ENCODE measurements at regions not wholly inside any gene's neighbourhood (a gene's known extent, or its start where the extent isn't known, plus 50 kb on each side); places are given as distances from the start of the nearest gene placed in this dataset.

- no peaks in the 10 kb centered on the region for H3K27me3 ChIP-seq
- H3K4me3 ChIP-seq: no peak overlapping the region
- H3K36me3 ChIP-seq: peaks cover 9% of the 10 kb centered on the region
- DNase-seq (ENCODE audit: low spot score): no peak
- no peak overlapping the region for H3K27ac ChIP-seq
- no peaks in the 10 kb centered on the region for H3K9me3 ChIP-seq
- no peak for TF ChIP-seq CTCF (IDR thresholded peaks at IDR 0.05)
- H3K4me1 ChIP-seq: peaks cover 0 to 20% of the 10 kb centered on the region in 2 donors
Observed at GRCh38 chr15:62795171-62795570, 247.4 kb upstream of the TPM1 start.

DNA sequence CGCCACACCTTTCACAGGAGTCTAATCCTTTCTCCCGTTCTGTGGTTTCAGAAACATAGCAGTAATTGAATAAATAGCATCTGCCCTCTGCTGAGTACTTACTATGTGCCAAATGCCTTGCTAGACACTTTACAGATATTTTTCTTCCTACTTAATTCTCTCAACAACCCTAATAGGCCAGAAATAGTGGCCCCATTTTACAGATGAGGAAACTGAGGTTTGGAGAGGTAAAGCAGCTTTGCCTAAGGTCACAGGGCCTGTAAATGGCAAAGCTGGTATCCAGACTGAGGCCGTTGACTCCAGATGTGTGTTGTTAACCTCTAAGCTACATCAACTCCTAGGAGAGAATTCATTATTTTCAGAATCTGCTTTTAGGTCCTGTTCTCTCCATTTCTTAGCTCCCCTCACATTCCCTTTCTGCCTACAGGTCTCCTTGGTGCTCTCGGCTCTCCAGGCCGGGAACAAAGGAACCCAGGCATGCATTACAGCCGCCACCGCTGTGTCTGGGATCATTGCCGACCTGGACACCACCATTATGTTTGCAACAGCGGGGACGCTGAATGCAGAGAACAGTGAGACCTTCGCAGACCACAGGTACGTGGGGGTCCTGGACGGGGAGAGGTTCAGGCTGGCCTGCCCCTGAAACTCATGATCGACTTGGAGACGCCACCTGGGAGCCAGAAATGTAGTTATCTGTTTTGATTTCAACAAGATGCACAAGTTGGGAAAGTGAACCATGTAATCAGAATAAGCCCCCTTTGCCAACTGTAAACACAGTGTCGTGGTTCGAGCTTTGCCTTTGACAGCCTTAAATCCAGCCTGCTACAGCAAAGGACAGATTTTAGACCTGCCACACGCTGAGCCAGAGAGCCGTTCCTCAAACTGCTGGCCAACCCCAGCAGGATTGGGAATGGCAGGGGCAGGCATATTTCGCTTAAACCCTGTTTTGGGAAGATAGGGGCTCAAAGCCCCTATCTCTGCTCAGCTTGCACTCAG is 246.5 kb upstream of the TPM1 start:
- no peaks in the 10 kb centered on the region for H3K27me3 ChIP-seq
- TF ChIP-seq CTCF (IDR thresholded peaks at IDR 0.05): no peak
- no peak for DNase-seq (ENCODE audit: low spot score)
- no peak overlapping the region for H3K27ac ChIP-seq
- no peaks in the 10 kb centered on the region for H3K9me3 ChIP-seq
- H3K4me1 ChIP-seq: peaks cover 0 to 20% of the 10 kb centered on the region in 2 donors
- peaks cover 9% of the 10 kb centered on the region for H3K36me3 ChIP-seq
- H3K4me3 ChIP-seq: no peak overlapping the region

DNA sequence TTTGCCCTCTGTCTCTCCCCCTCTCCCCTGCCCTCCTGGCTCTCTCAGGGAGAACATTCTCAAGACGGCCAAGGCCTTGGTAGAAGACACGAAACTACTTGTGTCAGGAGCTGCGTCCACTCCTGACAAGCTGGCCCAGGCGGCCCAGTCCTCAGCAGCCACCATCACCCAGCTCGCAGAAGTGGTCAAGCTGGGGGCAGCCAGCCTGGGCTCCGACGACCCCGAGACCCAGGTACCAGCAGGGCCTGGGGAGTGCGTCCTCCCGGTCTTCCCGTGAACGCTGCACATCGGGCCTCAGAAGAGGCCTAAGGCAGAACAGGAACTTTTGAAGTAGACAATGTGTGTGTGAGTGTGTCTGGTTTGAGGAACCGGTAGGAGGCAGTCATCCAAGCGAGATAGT is 245.4 kb upstream of the TPM1 start:
- no peak overlapping the region for H3K4me3 ChIP-seq
- DNase-seq (ENCODE audit: low spot score): no peak
- peaks cover 0 to 20% of the 10 kb centered on the region in 2 donors for H3K4me1 ChIP-seq
- no peak for TF ChIP-seq CTCF (IDR thresholded peaks at IDR 0.05)
- H3K27me3 ChIP-seq: no peaks in the 10 kb centered on the region
- no peak overlapping the region for H3K27ac ChIP-seq
- no peaks in the 10 kb centered on the region for H3K9me3 ChIP-seq
- peaks cover 9% of the 10 kb centered on the region for H3K36me3 ChIP-seq

DNA sequence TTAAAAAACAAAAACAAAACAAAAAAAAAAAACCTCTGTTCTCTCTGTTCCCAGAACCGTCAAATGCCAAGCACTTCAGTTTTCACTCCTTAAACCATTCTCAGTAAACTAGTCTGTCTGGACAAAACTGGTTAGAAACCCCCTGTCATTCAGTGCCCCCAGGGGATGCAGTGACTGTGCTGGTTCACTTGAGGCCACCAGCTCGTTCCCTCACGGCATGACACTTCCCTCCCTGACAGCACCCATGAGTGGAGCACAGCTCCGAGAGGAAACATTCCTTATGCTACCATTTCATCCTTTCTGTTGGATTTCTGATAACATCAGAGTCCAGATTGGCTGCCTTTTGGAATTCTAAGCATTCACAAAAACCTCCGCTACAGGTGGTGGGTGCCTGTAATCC is 244.0 kb upstream of the TPM1 start:
- Histone ChIP-seq H3K36me3 (peaks cover 9% of the 10 kb centered on the region), H3K27ac (peak overlapping the region in 1 of 2 donors; percentile 69), H3K4me3 (no peak overlapping the region), H3K4me1 (peaks cover 0 to 20% of the 10 kb centered on the region in 2 donors), H3K27me3 (no peaks in the 10 kb centered on the region), H3K9me3 (no peaks in the 10 kb centered on the region)
- DNase-seq (ENCODE audit: low spot score): no peak
- TF ChIP-seq CTCF (IDR thresholded peaks at IDR 0.05): no peak

GRCh38 chr15:62799037-62799436 is 243.5 kb upstream of the TPM1 start:
- H3K27ac ChIP-seq: peak overlapping the region; percentile 6 to 69
- no peak overlapping the region for H3K4me3 ChIP-seq
- H3K4me1 ChIP-seq: peaks cover 0 to 20% of the 10 kb centered on the region in 2 donors
- no peaks in the 10 kb centered on the region for H3K9me3 ChIP-seq
- TF ChIP-seq CTCF (IDR thresholded peaks at IDR 0.05): no peak
- peaks cover 9% of the 10 kb centered on the region for H3K36me3 ChIP-seq
- no peak for DNase-seq (ENCODE audit: low spot score)
- H3K27me3 ChIP-seq: no peaks in the 10 kb centered on the region

Measured in right atrium auricular region (tissue), 2 donors.